Vagina (tissue), 2 donors: ENCODE measurements at regions not wholly inside any gene's neighbourhood (a gene's known extent, or its start where the extent isn't known, plus 50 kb on each side); places are given as distances from the start of the nearest gene placed in this dataset.

ENCODE experiments used
- DNase-seq, 2 donors: peaks; one replicate each; pipeline ENCODE4 v3.0.0-alpha.2; 2017; ENCODE audit errors: extremely low spot score in 2 of 2
- H3K27ac ChIP-seq: fragments of 200-600 bp; sonication (generic); one replicate; pipeline ENCODE4 v1.5.1; 2019
- H3K27me3 ChIP-seq: fragments of 200-600 bp; sonication (generic); one replicate; pipeline ENCODE4 v1.5.1; 2019
- H3K36me3 ChIP-seq, 2 donors: fragments of 200-600 bp; sonication (generic); one replicate each; pipeline ENCODE4 v1.5.1; 2017 to 2019
- H3K4me1 ChIP-seq: fragments of 200-600 bp; sonication (generic); one replicate; pipeline ENCODE4 v1.5.1; 2019
- H3K4me3 ChIP-seq, 2 donors: fragments of 200-600 bp; sonication (generic); 1 replicate in 1 of 2; 2 replicates in 1 of 2; pipeline ENCODE4 v1.5.1; 2016 to 2019
- H3K9me3 ChIP-seq: fragments of 200-600 bp; sonication (generic); one replicate; pipeline ENCODE4 v1.5.1; 2019
- CTCF ChIP-seq, 3 experiments: fragments of 450-650 bp in 2 of 3; fragments of 200-600 bp in 1 of 3; sonication (generic) in 1 of 3; IDR thresholded peaks; one replicate each; pipeline ENCODE4 v1.5.1; 2017 to 2019; ENCODE audit warnings: antibody characterized with exemption in 3 of 3, mild to moderate bottlenecking in 2 of 3, moderate library complexity in 2 of 3
- POLR2A ChIP-seq, 2 donors: fragments of 450-650 bp; IDR thresholded peaks; one replicate each; pipeline ENCODE4 v1.6.1; 2017; ENCODE audit warnings: antibody characterized with exemption in 2 of 2, mild to moderate bottlenecking in 2 of 2, moderate library complexity in 2 of 2
- POLR2AphosphoS5 ChIP-seq, 2 donors: sonication (generic); formaldehyde crosslinking; IDR thresholded peaks; one replicate each; pipeline ENCODE4 v1.9.0; 2017; ENCODE audit warnings: antibody characterized with exemption in 2 of 2, mild to moderate bottlenecking in 2 of 2, low read depth in 1 of 2; ENCODE audit not compliant: insufficient read depth in 1 of 2
- intact Hi-C: fragments of 100-400 bp; cut with DNase I; formaldehyde crosslinking; loops from one replicate; pipeline ENCODE4 v1.15.1; 2023

GRCh38 chr14:30214461-30215090 lies 286.9 kb upstream of the PRKD1 start:
- Histone ChIP-seq H3K9me3 (no peaks in the 10 kb centered on the region), H3K4me1 (no peaks in the 10 kb centered on the region), H3K36me3 (no peaks in the 10 kb centered on the region), H3K4me3 (no peak overlapping the region), H3K27ac (no peak overlapping the region), H3K27me3 (no peaks in the 10 kb centered on the region)
- intact Hi-C loops: loop anchor here (5.0 kb wide), 1 partner anchor 662 kb away; no protein-coding TSS in a partner anchor
- no peak for DNase-seq
- TF ChIP-seq CTCF (IDR thresholded peaks at IDR 0.05) (peak; percentile 13 to 55 (median 54)), POLR2A (IDR thresholded peaks at IDR 0.05) (no peak)

DNA sequence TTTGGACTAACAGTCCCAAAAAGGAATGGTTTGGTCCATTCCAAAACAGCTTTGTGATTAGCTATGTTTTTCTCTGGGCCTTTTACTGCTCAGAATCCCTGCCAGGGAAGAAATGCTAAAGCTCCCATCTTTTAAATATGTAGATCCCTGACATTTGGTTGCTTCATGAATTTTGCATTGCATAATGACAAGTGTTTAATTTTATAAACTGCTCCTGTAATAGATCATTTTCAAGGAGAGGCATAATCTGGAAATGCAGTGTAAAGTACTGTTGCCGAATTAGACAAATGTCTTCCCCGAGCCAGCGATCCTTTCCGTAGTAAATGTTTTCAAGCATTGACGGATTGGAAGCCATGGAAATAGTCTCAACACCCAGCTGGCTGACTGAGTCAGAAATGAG lies 291.3 kb upstream of the PRKD1 start:
- Histone ChIP-seq H3K27ac (no peak overlapping the region), H3K4me1 (peaks cover 9% of the 10 kb centered on the region), H3K9me3 (no peaks in the 10 kb centered on the region), H3K36me3 (no peaks in the 10 kb centered on the region), H3K27me3 (no peaks in the 10 kb centered on the region), H3K4me3 (no peak overlapping the region)
- DNase-seq: no peak
- intact Hi-C loops: no loop called here
- TF ChIP-seq POLR2AphosphoS5 (IDR thresholded peaks at IDR 0.05; ENCODE audit: insufficient read depth in 1 of 2, low read depth in 1 of 2): no peak
- no peak for TF ChIP-seq POLR2A (IDR thresholded peaks at IDR 0.05)
- no peak for TF ChIP-seq CTCF (IDR thresholded peaks at IDR 0.05)

- Histone ChIP-seq H3K27ac (no peak overlapping the region), H3K27me3 (no peaks in the 10 kb centered on the region), H3K4me1 (peaks cover 10% of the 10 kb centered on the region), H3K36me3 (no peaks in the 10 kb centered on the region), H3K4me3 (no peak overlapping the region), H3K9me3 (no peaks in the 10 kb centered on the region)
- TF ChIP-seq POLR2AphosphoS5 (IDR thresholded peaks at IDR 0.05; ENCODE audit: insufficient read depth in 1 of 2, low read depth in 1 of 2) (no peak), POLR2A (IDR thresholded peaks at IDR 0.05) (no peak), CTCF (IDR thresholded peaks at IDR 0.05) (no peak)
- DNase-seq: no peak
- intact Hi-C loops: no loop called here
Measured at GRCh38 chr14:30221546-30221945, 293.9 kb upstream of the PRKD1 start.

DNA sequence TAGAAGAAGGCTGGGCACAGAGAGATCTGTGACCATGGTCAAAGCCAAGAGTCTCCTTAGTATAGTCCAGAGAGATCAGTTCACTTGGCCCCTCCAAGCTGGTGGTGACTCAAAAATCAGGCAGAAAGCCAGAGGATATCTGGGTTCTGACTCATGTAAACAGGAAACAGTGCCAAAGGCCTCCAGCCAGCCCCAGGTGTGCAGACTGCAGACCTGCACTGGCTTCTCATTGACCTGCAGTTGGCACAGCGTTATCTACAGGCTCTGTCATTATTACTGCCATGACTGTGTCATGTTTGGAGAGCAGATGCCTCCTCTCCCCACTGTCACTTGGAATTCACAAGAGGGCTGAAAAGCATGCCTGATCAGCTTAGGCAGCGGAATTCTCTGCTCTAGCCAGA lies 295.7 kb upstream of the PRKD1 start:
- intact Hi-C loops: no loop called here
- Histone ChIP-seq H3K9me3 (no peaks in the 10 kb centered on the region), H3K27ac (no peak overlapping the region), H3K4me3 (no peak overlapping the region), H3K27me3 (no peaks in the 10 kb centered on the region), H3K36me3 (no peaks in the 10 kb centered on the region), H3K4me1 (peaks cover 18% of the 10 kb centered on the region)
- no peak for DNase-seq
- TF ChIP-seq POLR2AphosphoS5 (IDR thresholded peaks at IDR 0.05; ENCODE audit: insufficient read depth in 1 of 2, low read depth in 1 of 2) (no peak), POLR2A (IDR thresholded peaks at IDR 0.05) (no peak), CTCF (IDR thresholded peaks at IDR 0.05) (no peak)

DNA sequence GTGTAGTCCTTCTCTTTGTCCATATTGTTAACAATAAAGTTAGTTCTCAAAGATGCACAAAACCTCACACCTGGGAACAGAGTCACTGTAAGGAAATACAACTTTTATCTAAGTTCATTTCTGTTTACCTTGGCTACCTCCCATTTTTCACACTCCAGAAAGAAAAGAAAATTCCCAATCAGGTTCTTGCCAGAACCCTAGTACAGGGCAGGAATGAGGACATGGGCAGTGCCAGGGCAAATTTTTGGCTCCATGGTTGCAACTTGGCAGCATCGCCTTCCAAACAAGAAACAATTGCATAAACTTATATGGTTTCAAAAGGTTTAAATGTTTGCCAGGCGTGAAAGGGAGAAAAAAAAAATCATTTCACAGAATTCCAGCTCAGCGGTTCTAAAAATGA lies 296.3 kb upstream of the PRKD1 start:
- no peak overlapping the region for H3K4me3 ChIP-seq
- intact Hi-C loops: no loop called here
- H3K27ac ChIP-seq: no peak overlapping the region
- DNase-seq: no peak
- TF ChIP-seq CTCF (IDR thresholded peaks at IDR 0.05): no peak
- TF ChIP-seq POLR2A (IDR thresholded peaks at IDR 0.05): no peak
- peak in 1 of 2 donors; percentile 12 for TF ChIP-seq POLR2AphosphoS5 (IDR thresholded peaks at IDR 0.05; ENCODE audit: insufficient read depth in 1 of 2, low read depth in 1 of 2)
- H3K9me3 ChIP-seq: no peaks in the 10 kb centered on the region
- H3K36me3 ChIP-seq: no peaks in the 10 kb centered on the region
- H3K4me1 ChIP-seq: peaks cover 23% of the 10 kb centered on the region
- no peaks in the 10 kb centered on the region for H3K27me3 ChIP-seq
